CD4-positive, alpha-beta T cell treated with Interleukin-17A for 1 hour (primary cell): ENCODE measurements at regions not wholly inside any gene's neighbourhood (a gene's known extent, or its start where the extent isn't known, plus 50 kb on each side); places are given as distances from the start of the nearest gene placed in this dataset.
"Not testable (repeated sequence)": the region's sequence is repeated elsewhere in the genome, so short reads cannot be mapped to it uniquely, and the experiment has no call there.

Experiments
- DNase-seq: peaks from one replicate; pipeline ENCODE4 v3.0.0-alpha.2; 2020

- DNase-seq: no peak
Measured at GRCh38 chrX:129361576-129361975, 161.7 kb downstream of the SMARCA1 start.

GRCh38 chrX:129360175-129360574, 163.1 kb downstream of the SMARCA1 start:
- DNase-seq: peak; percentile 30

GRCh38 chrX:129359269-129359668, 164.0 kb downstream of the SMARCA1 start:
- no peak for DNase-seq

- DNase-seq: not testable (repeated sequence)
Measured at GRCh38 chrX:129357428-129357827, 165.9 kb downstream of the SMARCA1 start.

- no peak for DNase-seq
Measured at GRCh38 chrX:129347291-129347690, 176.0 kb downstream of the SMARCA1 start.

- DNase-seq: no peak
Measured at GRCh38 chrX:129346574-129346973, 176.7 kb downstream of the SMARCA1 start.

GRCh38 chrX:129337264-129337663, 186.0 kb downstream of the SMARCA1 start:
- not testable (repeated sequence) for DNase-seq

GRCh38 chrX:129323115-129323514, 200.2 kb downstream of the SMARCA1 start:
- DNase-seq: no peak

GRCh38 chrX:129318375-129318774, 204.9 kb downstream of the SMARCA1 start:
- no peak for DNase-seq

GRCh38 chrX:129316461-129316860, 206.8 kb downstream of the SMARCA1 start:
- DNase-seq: no peak

GRCh38 chrX:129310000-129310399, 213.3 kb downstream of the SMARCA1 start:
- DNase-seq: no peak

- DNase-seq: no peak
Measured at GRCh38 chrX:129262912-129263311, 260.4 kb downstream of the SMARCA1 start.

- not testable (repeated sequence) for DNase-seq
Measured at GRCh38 chrX:129255516-129255915, 267.8 kb downstream of the SMARCA1 start.

GRCh38 chrX:129249563-129249962, 273.7 kb downstream of the SMARCA1 start:
- DNase-seq: no peak

GRCh38 chrX:129247642-129248041, 275.6 kb downstream of the SMARCA1 start:
- no peak for DNase-seq

GRCh38 chrX:129239371-129239770, 283.9 kb downstream of the SMARCA1 start:
- no peak for DNase-seq

GRCh38 chrX:129238011-129238410, 285.3 kb downstream of the SMARCA1 start:
- DNase-seq: no peak

- DNase-seq: no peak
Measured at GRCh38 chrX:129235903-129236302, 287.4 kb downstream of the SMARCA1 start.

GRCh38 chrX:129233786-129234185, 289.5 kb downstream of the SMARCA1 start:
- DNase-seq: no peak

- no peak for DNase-seq
Measured at GRCh38 chrX:129230850-129231512, 292.3 kb downstream of the SMARCA1 start.

GRCh38 chrX:129230168-129230567, 293.1 kb downstream of the SMARCA1 start:
- DNase-seq: no peak

GRCh38 chrX:129227366-129227765, 295.9 kb downstream of the SMARCA1 start:
- DNase-seq: no peak

GRCh38 chrX:129193357-129193756, 329.9 kb downstream of the SMARCA1 start:
- no peak for DNase-seq

GRCh38 chrX:129188231-129188630, 335.1 kb downstream of the SMARCA1 start:
- no peak for DNase-seq

- no peak for DNase-seq
Measured at GRCh38 chrX:129176710-129177109, 346.6 kb downstream of the SMARCA1 start.
